Bronchial epithelial cell (primary cell): ENCODE measurements at regions not wholly inside any gene's neighbourhood (a gene's known extent, or its start where the extent isn't known, plus 50 kb on each side); places are given as distances from the start of the nearest gene placed in this dataset.

Experiments used
- DNase-seq: peaks from one replicate; pipeline ENCODE4 v3.0.0-alpha.2; 2010; ENCODE audit warnings: low read depth
- FAIRE-seq: peaks from 2 replicates; lab custom pipeline; 2011; peaks lifted over from hg19 to GRCh38; lab: Jason Lieb, UNC
- H3K27me3 ChIP-seq: 2 replicates; pipeline ENCODE4 v1.5.1; 2011; ENCODE audit warnings: low read length; ENCODE audit not compliant: control insufficient read depth, insufficient read depth
- H3K36me3 ChIP-seq: 2 replicates; pipeline ENCODE4 v1.5.1; 2011; ENCODE audit warnings: low read length; ENCODE audit not compliant: control insufficient read depth, insufficient read depth
- H3K4me3 ChIP-seq: 2 replicates; pipeline ENCODE4 v1.5.1; 2011; ENCODE audit warnings: mild to moderate bottlenecking, low read depth, low read length, control low read depth
- CTCF ChIP-seq: IDR thresholded peaks from 2 replicates; pipeline ENCODE4 v1.5.1; 2011; ENCODE audit warnings: mild to moderate bottlenecking, moderate library complexity, low read length, control low read depth, inconsistent platforms; ENCODE audit not compliant: insufficient read depth, severe bottlenecking

DNA sequence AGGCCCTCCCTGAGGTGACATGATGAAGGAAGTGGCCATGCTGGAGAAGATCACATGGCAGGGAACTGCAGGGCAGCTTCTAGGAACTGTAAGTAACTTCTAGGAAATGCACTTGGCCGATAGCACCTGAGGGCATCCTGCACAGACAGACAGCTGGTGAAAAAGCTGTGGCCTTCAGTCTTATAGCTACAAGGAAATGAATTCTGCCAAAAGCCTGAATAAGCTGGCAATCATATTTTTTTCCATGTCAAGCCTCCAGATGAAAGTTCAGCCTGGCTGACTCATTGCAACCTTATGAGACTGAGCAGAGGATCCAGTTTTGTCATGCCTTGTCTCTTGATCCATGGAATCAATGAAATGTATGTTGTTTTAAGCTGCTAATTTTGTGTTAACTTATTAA lies 91.1 kb upstream of the CACNA2D1 start:
- no peak for FAIRE-seq
- no peak for TF ChIP-seq CTCF
- DNase-seq, result peak; percentile 70
- Histone ChIP-seq H3K36me3 (no peaks in the 10 kb centered on the region), H3K27me3 (no peaks in the 10 kb centered on the region), H3K4me3 (no peak overlapping the region)

DNA sequence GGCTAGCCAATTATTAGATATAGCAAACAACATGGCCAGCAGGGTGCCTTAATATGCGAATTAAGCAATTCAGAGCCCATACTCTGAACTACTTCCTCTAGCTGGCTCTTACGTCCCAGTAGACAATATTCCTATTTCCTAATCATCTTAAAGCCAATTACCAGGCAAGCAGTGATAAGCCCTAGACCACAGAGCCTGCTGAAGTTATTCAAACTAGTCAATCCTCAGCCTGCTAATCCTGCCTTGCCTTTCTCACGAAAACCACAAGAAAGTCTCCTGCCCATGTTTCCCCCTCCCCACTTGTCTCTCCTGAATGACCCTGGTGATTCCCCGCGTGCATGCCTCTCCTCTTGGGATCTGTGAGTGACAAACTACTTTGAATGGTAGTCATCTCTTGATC lies 86.8 kb upstream of the CACNA2D1 start:
- no peaks in the 10 kb centered on the region for H3K27me3 ChIP-seq

DNA sequence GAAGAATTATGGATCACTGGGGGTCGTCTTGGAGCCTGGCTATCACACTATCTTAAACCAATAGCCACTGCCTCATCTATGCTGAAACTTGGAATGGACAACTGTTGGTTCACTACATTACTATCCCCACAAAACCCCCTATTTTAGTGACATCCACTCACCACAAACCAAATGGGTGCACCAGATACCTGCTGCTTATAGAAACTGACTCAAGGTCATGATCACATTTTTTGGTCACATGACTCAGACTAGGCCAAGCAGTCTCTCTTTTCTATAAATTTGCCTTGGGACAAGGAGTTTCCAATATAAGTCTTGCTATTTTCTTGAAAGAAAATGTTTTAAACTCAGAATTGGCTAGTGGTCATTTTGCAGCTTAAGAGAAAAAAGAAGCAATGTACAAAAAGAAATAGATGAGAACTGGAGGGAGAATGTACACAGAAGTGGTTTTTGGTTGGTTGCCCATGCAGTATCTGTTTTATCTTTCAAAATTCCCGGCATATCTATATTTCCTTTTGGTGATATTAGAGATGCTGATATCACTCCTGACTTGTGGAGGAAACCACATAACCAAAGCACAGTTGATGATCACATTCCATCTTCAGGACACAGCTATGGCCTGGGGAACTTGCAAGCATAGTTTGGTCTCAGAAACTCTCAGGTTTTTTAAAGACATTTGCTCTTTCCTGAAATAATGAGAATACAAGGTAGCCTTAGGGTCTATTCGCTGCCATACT lies 85.2 kb upstream of the CACNA2D1 start:
- no peak for FAIRE-seq
- Histone ChIP-seq H3K27me3 (no peaks in the 10 kb centered on the region), H3K4me3 (no peak overlapping the region), H3K36me3 (no peaks in the 10 kb centered on the region)
- DNase-seq, result no peak
- no peak for TF ChIP-seq CTCF

More for the DNA sequence above, 86.8 kb upstream of the CACNA2D1 start:
- no peak for TF ChIP-seq CTCF
- Histone ChIP-seq H3K4me3 (no peak overlapping the region), H3K36me3 (no peaks in the 10 kb centered on the region)
- no peak for FAIRE-seq
- DNase-seq, result no peak

DNA sequence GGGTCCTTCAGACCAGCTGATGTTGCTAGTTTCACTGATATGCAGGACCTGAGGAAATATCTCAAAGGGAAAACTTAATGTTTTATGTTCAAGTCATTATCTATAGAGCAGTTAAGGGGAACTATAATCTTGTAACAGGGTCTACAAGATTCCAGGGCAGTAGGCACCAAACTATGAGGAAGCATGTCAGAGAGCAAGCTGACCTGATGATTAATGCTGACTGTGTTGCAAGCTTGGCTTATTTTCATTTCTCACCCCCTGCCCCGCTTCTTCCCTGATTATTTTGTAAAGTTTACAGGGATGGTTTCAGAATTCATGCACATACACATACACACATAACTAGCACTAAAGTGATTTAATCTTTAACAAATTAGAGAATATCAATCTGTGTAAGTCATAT lies 84.3 kb upstream of the CACNA2D1 start:
- Histone ChIP-seq H3K4me3 (no peak overlapping the region), H3K36me3 (no peaks in the 10 kb centered on the region), H3K27me3 (no peaks in the 10 kb centered on the region)
- FAIRE-seq, result no peak
- no peak for TF ChIP-seq CTCF
- DNase-seq, result peak; percentile 53

- H3K27me3 ChIP-seq, result no peaks in the 10 kb centered on the region
- H3K4me3 ChIP-seq, result no peak overlapping the region
- no peak for TF ChIP-seq CTCF
- no peak for FAIRE-seq
- H3K36me3 ChIP-seq, result no peaks in the 10 kb centered on the region
- DNase-seq, result no peak
Observed at GRCh38 chr7:82521906-82522445, 78.4 kb upstream of the CACNA2D1 start.
